NT2/D1 (cell line): ENCODE measurements at regions not wholly inside any gene's neighbourhood (a gene's known extent, or its start where the extent isn't known, plus 50 kb on each side); places are given as distances from the start of the nearest gene placed in this dataset.

Experiments used
- SUZ12 ChIP-seq: IDR thresholded peaks from 2 replicates; pipeline ENCODE4 v1.6.1; 2011; ENCODE audit not compliant: insufficient read length, insufficient read depth; ENCODE audit errors: extremely low read depth
- YY1 ChIP-seq: IDR thresholded peaks from 2 replicates; pipeline ENCODE4 v1.6.1; 2011; ENCODE audit not compliant: insufficient read length, insufficient read depth
- ZNF274 ChIP-seq: IDR thresholded peaks from 2 replicates; pipeline ENCODE4 v1.6.1; 2011; ENCODE audit warnings: mild to moderate bottlenecking, low read depth, low read length

GRCh38 chr2:67180841-67181240 is 216.3 kb upstream of the ETAA1 start:
- no peak for TF ChIP-seq ZNF274
- TF ChIP-seq YY1: no peak
- TF ChIP-seq SUZ12: no peak
